Tibial nerve (tissue), 4 donors: ENCODE measurements at regions not wholly inside any gene's neighbourhood (a gene's known extent, or its start where the extent isn't known, plus 50 kb on each side); places are given as distances from the start of the nearest gene placed in this dataset.

ENCODE experiments used
- EP300 ChIP-seq, 2 donors: sonication (generic); formaldehyde crosslinking; IDR thresholded peaks; one replicate each; pipeline ENCODE4 v1.6.1; 2017; ENCODE audit warnings: antibody characterized with exemption in 2 of 2, mild to moderate bottlenecking in 1 of 2
- POLR2A ChIP-seq, 2 donors: fragments of 450-650 bp; IDR thresholded peaks; one replicate each; pipeline ENCODE4 v1.6.1; 2017; ENCODE audit warnings: antibody characterized with exemption in 2 of 2, mild to moderate bottlenecking in 2 of 2, moderate library complexity in 2 of 2
- TF ChIP-seq, protein P1 (sequence below), 5 experiments: fragments of 200-600 bp in 3 of 5; fragments of 450-650 bp in 2 of 5; sonication (generic) in 3 of 5; IDR thresholded peaks; one replicate each; pipeline ENCODE4 v1.5.1; 2016 to 2019; ENCODE audit warnings: antibody characterized with exemption in 5 of 5, mild to moderate bottlenecking in 3 of 5, moderate library complexity in 2 of 5

DNA sequence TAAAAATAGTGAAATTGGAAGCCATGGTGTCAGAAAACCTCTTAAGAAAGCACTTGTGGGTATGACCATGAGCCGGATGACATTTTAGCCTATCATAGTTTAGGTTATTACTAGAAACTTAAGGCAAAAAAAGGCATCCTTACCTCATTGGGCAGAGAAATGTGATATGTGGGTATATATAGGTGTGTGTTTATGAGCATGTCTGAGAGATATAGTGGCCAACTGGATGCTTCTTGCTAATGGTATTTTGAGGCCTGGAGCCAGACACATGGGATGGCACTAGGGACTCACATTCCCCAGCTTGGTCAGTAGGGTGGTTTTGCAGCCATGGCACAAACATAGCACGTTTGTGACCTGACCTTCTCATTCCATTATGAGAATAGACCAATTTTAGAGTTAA lies 295.6 kb upstream of the MEF2C start:
- TF ChIP-seq, protein P1, sequence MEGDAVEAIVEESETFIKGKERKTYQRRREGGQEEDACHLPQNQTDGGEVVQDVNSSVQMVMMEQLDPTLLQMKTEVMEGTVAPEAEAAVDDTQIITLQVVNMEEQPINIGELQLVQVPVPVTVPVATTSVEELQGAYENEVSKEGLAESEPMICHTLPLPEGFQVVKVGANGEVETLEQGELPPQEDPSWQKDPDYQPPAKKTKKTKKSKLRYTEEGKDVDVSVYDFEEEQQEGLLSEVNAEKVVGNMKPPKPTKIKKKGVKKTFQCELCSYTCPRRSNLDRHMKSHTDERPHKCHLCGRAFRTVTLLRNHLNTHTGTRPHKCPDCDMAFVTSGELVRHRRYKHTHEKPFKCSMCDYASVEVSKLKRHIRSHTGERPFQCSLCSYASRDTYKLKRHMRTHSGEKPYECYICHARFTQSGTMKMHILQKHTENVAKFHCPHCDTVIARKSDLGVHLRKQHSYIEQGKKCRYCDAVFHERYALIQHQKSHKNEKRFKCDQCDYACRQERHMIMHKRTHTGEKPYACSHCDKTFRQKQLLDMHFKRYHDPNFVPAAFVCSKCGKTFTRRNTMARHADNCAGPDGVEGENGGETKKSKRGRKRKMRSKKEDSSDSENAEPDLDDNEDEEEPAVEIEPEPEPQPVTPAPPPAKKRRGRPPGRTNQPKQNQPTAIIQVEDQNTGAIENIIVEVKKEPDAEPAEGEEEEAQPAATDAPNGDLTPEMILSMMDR (IDR thresholded peaks at IDR 0.05) = no peak
- TF ChIP-seq EP300 (IDR thresholded peaks at IDR 0.05) = no peak
- TF ChIP-seq POLR2A (IDR thresholded peaks at IDR 0.05) = no peak
